GM20000 (cell line): ENCODE measurements at regions not wholly inside any gene's neighbourhood (a gene's known extent, or its start where the extent isn't known, plus 50 kb on each side); places are given as distances from the start of the nearest gene placed in this dataset.

ENCODE experiments used
- DNase-seq: peaks from one replicate; pipeline ENCODE4 v3.0.0; 2012; ENCODE audit warnings: low spot score
- TF ChIP-seq, protein P1 (sequence below): IDR thresholded peaks from 2 replicates; pipeline ENCODE4 v1.5.1; 2012; ENCODE audit warnings: mild to moderate bottlenecking, control low read depth; ENCODE audit errors: extremely low read depth, missing control alignments

DNA sequence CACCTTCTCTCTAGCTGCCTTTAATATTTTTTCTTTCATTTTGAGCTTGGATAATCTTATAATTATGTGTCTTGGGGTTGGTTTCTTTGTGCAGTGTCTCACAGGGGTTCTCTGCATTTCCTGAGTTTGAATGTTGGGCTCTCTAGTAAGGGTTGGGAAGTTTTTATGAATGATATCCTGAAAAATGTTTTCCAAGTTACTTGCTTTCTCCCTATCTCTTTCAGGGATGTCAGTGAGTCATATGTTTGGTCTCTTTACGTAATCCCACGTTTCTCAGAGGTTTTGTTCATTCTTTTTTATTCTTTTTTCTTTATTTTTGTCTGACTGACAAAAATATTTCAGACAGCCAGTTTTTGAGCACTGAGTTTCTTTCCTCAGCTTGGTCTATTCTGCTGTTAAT lies 55.4 kb upstream of the CCDC190 start:
- TF ChIP-seq, protein P1, sequence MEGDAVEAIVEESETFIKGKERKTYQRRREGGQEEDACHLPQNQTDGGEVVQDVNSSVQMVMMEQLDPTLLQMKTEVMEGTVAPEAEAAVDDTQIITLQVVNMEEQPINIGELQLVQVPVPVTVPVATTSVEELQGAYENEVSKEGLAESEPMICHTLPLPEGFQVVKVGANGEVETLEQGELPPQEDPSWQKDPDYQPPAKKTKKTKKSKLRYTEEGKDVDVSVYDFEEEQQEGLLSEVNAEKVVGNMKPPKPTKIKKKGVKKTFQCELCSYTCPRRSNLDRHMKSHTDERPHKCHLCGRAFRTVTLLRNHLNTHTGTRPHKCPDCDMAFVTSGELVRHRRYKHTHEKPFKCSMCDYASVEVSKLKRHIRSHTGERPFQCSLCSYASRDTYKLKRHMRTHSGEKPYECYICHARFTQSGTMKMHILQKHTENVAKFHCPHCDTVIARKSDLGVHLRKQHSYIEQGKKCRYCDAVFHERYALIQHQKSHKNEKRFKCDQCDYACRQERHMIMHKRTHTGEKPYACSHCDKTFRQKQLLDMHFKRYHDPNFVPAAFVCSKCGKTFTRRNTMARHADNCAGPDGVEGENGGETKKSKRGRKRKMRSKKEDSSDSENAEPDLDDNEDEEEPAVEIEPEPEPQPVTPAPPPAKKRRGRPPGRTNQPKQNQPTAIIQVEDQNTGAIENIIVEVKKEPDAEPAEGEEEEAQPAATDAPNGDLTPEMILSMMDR, result no peak
- no peak for DNase-seq

DNA sequence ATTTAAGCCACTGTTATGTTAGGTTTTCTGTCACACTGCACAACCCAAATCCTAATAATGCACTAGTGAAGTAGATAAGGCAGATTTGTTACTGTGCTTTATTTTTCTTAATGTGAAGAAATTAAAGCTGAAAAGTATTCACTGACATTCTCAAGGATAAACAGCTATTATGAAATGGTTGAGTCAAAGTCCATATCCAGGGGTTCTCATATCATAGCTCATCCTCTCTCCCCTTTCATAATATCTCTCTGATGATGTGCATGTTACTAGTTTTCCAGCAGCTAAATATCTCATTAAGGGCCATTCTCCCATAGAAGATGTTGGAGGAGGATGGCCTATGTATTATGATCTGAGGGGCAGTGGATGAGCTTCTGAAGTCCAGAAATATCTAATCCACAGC lies 53.6 kb upstream of the CCDC190 start:
- TF ChIP-seq, protein P1, result no peak
- DNase-seq, result no peak

DNA sequence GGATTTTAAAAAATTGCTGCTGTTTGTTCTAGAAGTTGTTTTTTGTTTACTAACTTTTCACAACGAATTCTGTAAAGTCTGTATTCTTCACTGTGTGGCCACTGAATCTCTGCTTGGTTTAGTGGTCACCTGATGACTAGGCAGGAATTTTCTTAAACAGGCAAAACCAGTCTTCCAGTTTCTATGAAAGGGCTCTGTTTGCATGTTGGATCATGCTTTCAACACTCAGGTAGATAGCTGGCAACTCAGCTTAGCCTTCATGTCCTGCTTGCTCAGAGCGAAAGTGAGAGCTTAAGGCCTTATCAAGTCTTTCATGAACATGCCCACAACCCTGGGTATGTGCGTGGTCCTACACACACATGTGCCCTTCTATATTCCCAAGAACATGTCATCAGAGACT lies 52.4 kb upstream of the CCDC190 start:
- TF ChIP-seq, protein P1, result no peak
- DNase-seq, result no peak

DNA sequence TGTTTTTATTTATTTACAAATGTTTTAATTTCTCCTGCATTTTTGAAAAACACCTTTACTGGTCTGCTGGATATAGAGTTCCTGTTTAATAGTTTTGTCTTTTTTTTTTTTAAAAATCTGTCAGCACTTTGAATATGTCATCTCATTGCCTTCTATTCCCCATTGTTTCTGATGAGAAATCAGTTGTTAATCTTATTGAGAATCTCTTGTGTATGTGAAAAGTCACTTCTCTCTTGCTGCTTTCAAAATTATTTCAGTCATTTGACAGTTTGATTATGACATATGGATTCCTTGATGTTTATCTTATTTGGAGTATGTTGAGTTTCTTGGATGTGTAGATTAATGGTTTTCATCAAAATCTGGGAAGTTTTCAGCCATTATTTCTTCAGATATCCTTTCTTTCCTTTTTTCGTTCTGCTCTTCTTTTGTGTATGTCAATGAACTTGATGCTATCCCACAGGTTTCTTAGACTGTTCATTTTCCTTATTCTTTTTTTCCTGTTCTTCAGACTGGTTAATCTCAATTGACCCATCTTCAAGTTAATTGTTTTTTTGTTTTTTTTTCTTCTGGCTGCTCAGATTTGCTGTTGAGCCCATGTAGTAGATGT lies 51.2 kb upstream of the CCDC190 start:
- TF ChIP-seq, protein P1, result no peak
- DNase-seq, result no peak
